ENCODE measurements at regions not wholly inside any gene's neighbourhood (a gene's known extent, or its start where the extent isn't known, plus 50 kb on each side); places are given as distances from the start of the nearest gene placed in this dataset.
A peak's percentile ranks its signal among the peaks of the same experiment; 100 is the strongest.
"Not testable (repeated sequence)": the region's sequence is repeated elsewhere in the genome, so short reads cannot be mapped to it uniquely, and the experiment has no call there.

DNA sequence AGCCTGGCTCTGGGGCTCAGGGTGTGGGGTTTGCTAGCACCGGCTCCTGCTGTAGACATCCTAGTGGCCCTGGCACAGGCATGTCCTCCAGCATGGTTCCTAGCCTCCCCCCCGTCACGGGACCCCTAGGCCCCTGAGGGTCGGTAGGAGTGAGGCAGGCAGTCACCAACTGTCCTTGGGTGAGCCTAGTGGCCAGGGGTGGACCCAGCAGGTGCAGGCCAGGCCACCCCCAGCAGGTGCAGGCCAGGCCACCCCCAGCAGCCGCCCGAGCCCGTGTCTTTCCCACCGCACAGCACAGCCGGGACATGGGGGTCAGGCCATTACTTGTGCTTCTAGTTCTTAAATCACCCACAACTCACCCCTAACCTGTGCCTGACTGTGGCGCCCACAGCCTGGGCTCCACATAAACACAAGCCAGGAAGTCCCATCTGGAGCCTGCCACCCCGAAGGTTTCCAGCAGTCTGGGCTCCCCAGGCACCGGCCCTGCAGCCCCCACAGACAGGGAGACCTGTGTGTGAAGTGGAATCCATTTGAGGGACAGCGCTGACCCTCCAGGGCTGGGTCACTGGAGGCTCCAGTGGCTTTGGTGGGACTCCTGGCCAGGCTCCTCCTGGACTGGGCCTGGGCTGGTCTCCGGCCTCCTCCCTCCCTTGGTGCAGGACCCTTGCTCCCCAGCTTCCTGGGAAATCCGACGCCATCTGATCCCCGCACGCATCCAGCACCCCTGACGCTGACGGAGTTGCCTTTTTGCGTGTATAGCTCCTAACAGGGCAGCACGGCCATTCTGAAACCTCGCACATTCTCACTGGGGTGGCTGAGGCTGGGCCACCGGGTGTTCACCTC is 114.1 kb upstream of the LPCAT1 start:
- no peak for DNase-seq (ENCODE audit: low read depth in 4 of 4, low spot score in 1 of 4)

GRCh38 chr5:1636981-1637638 is 113.3 kb upstream of the LPCAT1 start:
- no peak for DNase-seq (ENCODE audit: low read depth in 4 of 4, low spot score in 1 of 4)

- DNase-seq (ENCODE audit: low read depth in 4 of 4, low spot score in 1 of 4), result not testable (repeated sequence)
Measured at GRCh38 chr5:1636208-1636770, 112.5 kb upstream of the LPCAT1 start.

DNA sequence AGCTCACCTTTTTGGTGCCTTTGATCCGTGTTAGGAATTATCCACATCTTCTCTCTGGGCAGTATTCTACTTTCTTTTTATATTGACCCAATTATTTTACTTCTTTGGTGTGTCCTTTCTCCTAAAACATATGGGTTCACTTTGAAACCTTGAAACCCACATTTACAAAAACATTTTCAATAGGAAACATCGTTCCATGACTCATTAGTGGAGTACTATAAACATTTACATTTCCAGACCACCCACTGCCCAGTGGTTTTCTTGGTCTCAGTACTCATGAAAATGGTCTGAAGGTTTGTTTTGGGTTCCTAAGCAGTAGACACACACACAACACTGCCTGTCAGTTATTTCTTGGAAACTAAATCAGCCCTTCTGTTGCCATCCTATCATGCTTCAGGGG is 111.7 kb upstream of the LPCAT1 start:
- not testable (repeated sequence) for DNase-seq (ENCODE audit: low read depth in 4 of 4, low spot score in 1 of 4)

DNA sequence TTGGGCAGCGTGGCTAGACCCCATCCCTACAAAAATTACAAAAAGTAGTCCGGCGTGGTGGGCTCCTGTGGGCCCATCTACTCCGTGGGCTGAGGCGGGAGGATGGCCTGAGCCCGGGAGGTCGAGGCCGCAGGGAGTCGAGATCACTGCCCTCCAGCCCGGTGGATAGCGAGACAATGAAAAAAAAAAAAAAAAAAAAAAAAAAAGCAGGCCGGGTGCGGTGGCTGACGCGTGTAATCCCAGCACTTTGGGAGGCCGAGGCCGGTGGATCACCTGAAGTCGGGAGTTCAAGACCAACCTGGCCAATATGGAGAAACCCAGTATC is 110.5 kb upstream of the LPCAT1 start:
- DNase-seq (ENCODE audit: low read depth in 4 of 4, low spot score in 1 of 4), result no peak

- DNase-seq (ENCODE audit: low read depth in 4 of 4, low spot score in 1 of 4), result peak in 3 of 4 experiments; percentile 57 to 76 (median 69)
Measured at GRCh38 chr5:1633605-1634336, 110.0 kb upstream of the LPCAT1 start.

DNA sequence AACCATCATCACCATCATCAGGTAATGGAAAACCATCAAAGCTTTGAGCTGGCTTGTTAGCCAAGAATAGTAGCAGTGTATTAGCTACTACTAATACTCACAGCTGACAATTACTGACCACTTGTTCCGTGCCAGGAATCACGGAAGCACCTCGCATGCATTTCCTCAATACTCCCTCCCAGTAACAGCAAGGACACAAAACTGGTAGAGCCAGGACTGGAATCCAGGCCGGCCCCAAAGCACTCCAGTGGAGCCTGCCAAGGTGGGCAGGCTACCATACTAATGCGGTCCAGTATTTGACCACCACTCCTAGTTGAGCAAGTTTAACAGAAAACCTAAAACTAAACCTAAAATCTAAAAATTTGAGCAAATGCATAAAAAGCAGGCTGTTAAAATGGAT is 107.2 kb upstream of the LPCAT1 start:
- DNase-seq (ENCODE audit: low read depth in 4 of 4, low spot score in 1 of 4), result not testable (repeated sequence)

- DNase-seq (ENCODE audit: low read depth in 4 of 4, low spot score in 1 of 4), result not testable (repeated sequence)
Measured at GRCh38 chr5:1626397-1626796, 102.6 kb upstream of the LPCAT1 start.

GRCh38 chr5:1619531-1619930 is 95.8 kb upstream of the LPCAT1 start:
- not testable (repeated sequence) for DNase-seq (ENCODE audit: low read depth in 4 of 4, low spot score in 1 of 4)

GRCh38 chr5:1618296-1618865 is 94.6 kb upstream of the LPCAT1 start:
- not testable (repeated sequence) for DNase-seq (ENCODE audit: low read depth in 4 of 4, low spot score in 1 of 4)

GRCh38 chr5:1617236-1617755 is 93.5 kb upstream of the LPCAT1 start:
- not testable (repeated sequence) for DNase-seq (ENCODE audit: low read depth in 4 of 4, low spot score in 1 of 4)

DNA sequence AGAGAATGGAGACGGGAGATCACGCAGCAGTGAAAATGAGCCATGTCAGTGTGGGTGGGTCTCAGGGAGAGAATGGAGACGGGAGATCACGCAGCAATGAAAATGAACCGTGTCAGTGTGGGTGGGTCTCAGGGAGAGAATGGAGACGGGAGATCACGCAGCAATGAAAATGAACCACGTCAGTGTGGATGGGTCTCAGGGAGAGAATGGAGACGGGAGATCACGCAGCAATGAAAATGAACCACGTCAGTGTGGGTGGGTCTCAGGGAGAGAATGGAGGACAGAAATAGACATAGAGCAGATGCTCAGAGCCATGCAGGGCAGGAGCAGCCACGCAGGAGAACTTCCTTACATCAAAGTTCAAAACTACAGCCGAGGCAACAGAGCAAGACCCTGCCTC is 89.8 kb upstream of the LPCAT1 start:
- DNase-seq (ENCODE audit: low read depth in 4 of 4, low spot score in 1 of 4), result not testable (repeated sequence)

GRCh38 chr5:1610526-1610925 is 86.8 kb upstream of the LPCAT1 start:
- DNase-seq (ENCODE audit: low read depth in 4 of 4, low spot score in 1 of 4), result not testable (repeated sequence)

DNA sequence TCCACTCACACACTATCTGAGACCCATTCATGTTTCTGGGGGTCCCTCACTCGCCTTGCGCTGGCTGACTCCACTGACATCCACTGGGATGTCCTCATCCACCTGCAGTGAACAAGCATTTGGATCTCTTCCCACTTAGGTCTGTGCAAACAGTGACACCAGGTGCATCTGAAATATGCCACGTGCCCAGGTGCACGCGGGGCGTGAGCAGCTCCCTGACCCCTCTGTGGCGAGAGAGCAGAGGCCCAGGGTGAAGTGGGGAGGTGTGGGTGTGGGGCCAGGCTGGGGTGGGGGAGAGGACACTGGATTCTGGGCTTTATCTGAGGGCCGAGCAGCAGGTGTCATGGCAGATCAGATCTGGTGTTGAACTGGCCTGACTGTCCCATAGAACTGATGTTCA is 85.4 kb upstream of the LPCAT1 start:
- DNase-seq (ENCODE audit: low read depth in 4 of 4, low spot score in 1 of 4), result not testable (repeated sequence)

GRCh38 chr5:1608336-1608735 is 84.6 kb upstream of the LPCAT1 start:
- DNase-seq (ENCODE audit: low read depth in 4 of 4, low spot score in 1 of 4), result not testable (repeated sequence)

DNA sequence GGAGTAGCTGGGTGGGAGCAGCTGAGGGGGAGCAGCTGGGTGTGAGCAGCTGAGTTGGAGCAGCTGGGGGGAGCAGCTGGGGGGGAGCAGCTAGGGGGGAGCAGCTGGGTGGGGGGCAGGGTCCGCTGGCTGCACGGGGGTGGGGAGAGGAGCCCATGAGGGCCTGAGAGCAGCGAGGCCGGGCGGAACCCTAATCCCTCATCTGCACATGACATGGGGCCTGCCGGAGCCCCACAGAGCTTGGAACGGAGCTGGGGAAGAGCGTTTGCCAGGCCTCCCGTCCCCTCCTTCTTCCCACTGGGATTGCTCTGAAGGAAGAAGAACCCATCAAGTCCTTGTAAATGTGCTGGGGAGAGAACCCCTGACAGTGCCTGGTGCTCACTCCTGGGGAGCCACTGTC is 83.2 kb upstream of the LPCAT1 start:
- DNase-seq (ENCODE audit: low read depth in 4 of 4, low spot score in 1 of 4), result not testable (repeated sequence)

GRCh38 chr5:1603916-1604315 is 80.2 kb upstream of the LPCAT1 start:
- DNase-seq (ENCODE audit: low read depth in 4 of 4, low spot score in 1 of 4), result not testable (repeated sequence)

DNA sequence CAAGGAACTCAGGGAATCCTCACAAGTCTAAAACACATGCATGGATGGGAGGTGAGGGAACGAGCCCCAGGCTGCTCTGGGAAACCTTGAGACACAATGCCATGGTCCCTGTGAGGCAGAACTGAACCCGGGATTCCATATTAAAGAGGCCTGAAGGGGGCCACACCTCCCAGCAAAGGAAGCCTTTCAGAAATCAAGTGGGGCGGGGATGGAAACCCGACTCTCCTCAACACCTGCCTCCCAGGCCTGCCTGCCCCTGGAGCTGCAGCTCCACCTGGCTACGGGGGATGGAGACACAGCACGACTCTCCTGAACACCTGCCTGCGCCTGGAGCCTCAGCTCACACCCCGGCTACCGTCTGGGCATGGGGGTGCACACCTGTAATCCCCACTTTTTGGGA is 77.8 kb upstream of the LPCAT1 start:
- DNase-seq (ENCODE audit: low read depth in 4 of 4, low spot score in 1 of 4), result not testable (repeated sequence)

DNA sequence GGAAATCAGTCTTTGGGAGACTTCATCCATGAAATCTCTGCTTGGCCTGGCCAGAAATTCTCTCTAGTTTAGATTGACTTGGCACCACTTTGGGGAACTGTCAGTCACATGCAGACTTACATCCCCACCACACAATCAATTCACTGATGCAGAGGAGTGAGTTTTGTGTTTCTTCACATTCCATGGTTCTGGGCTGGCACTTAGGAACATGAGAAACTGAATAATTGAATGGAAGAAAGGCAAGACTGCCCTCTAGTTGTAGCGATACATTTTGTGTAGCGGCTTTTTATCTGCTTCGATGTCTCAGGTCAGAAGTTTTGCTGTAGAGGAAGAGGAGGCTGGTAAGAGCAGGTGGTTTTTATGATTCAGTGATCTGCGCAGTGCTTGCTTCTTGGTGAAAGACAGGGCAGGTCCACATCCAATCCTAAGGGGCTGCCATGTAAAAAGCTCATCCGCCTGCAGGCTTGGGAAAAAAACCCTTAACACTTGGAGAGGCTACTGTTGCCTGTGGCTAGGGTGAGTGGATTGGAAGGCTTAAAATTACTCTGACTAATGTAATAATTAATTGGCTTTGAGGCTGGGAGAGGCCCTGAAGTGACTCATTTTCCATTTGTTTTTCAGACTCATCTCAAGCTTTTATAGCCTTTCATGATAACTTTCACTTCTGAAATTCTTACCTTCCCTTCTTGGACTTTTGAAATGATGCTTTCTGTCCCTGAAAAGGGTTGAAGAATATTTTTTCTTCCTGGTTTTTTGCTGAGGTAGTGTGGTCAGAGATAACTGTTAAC is 75.4 kb upstream of the LPCAT1 start:
- DNase-seq (ENCODE audit: low read depth in 4 of 4, low spot score in 1 of 4), result not testable (repeated sequence)

DNA sequence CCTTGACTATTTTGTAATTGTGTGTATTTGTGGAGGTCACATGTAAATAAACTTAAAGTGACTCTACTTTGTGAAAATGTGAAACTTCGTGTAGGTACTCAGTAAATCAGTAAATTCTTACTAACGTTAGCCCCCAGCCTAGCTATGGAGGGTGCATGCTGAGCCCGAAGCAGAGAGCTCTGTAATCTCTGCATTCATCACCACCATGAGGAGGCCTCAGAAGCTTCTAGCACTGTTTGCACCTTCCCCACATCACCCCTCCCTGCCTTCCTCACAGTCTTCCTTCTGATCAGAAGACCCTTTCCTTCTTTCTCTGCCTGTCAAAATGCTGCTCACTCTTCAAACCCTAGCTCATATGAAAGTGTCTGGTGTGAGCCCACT is 73.3 kb upstream of the LPCAT1 start:
- not testable (repeated sequence) for DNase-seq (ENCODE audit: low read depth in 4 of 4, low spot score in 1 of 4)

Measured in stimulated activated CD4-positive, alpha-beta T cell treated with anti-CD3 and anti-CD28 coated beads, Interleukin-1b, Interleukin-23, amount 100 ng/mL, for 24 hours (primary cell).